K562 (cell line): ENCODE measurements at regions not wholly inside any gene's neighbourhood (a gene's known extent, or its start where the extent isn't known, plus 50 kb on each side); places are given as distances from the start of the nearest gene placed in this dataset.
"Not testable (repeated sequence)": the region's sequence is repeated elsewhere in the genome, so short reads cannot be mapped to it uniquely, and the experiment has no call there.

Source experiments
- ATAC-seq: fragments of 200-7000 bp; cut with Tn5 transposase; 3 replicates; pipeline ENCODE4 v1.9.1; 2020; ENCODE audit warnings: moderate library complexity
- BruUV-seq: library from RNA; stranded (reverse); fragments of 400-500 nt; replicated peaks from 2 replicates; lab custom pipeline; 2021; lab: Mats Ljungman, UMichigan
- CTCF ChIA-PET: fragments of 300-600 bp; formaldehyde crosslinking; extraction: SDS; loops from one replicate; lab custom pipeline; 2021; ENCODE audit warnings: low intra/inter-chr PET ratio; lab: Yijun Ruan, JAX
- POLR2A ChIA-PET: fragments of 300-600, 350-650 bp; sonication (Branson Sonifier 250); formaldehyde crosslinking; extraction: SDS; loops from one replicate; lab custom pipeline; 2021; ENCODE audit warnings: antibody characterized with exemption, inconsistent platforms; lab: Yijun Ruan, JAX
- DNase-seq, 4 experiments: peaks; one replicate each; pipeline versions ENCODE4 v3.0.0 to v3.0.0-alpha.2; 2011 to 2018; ENCODE audit warnings: low spot score in 3 of 4, mixed read lengths in 3 of 4; ENCODE audit errors: extremely low read depth in 1 of 4
- FAIRE-seq: peaks from 2 replicates; lab custom pipeline; 2011; peaks lifted over from hg19 to GRCh38; lab: Jason Lieb, UNC
- H2AFZ ChIP-seq: 2 replicates; pipeline ENCODE4 v1.6.0; 2011; ENCODE audit warnings: low read depth, low read length, control low read depth, inconsistent platforms
- H3K27ac ChIP-seq: fragments of 200-600 bp; 3 replicates; pipeline ENCODE4 v1.8.0; 2011; ENCODE audit warnings: low read depth, mild to moderate bottlenecking, control low read depth, inconsistent platforms, low read length, moderate library complexity, mixed read lengths; ENCODE audit errors: extremely low read depth
- H3K27me3 ChIP-seq, 2 experiments: fragments of 300-600 bp in 1 of 2; 2 replicates in 1 of 2; 3 replicates in 1 of 2; pipeline versions ENCODE4 v1.6.0 to v1.8.0; 2011; ENCODE audit warnings: inconsistent platforms in 2 of 2, low read length in 2 of 2, mild to moderate bottlenecking in 1 of 2, mixed read lengths in 1 of 2, moderate library complexity in 1 of 2; ENCODE audit not compliant: control insufficient read depth in 2 of 2, insufficient read depth in 2 of 2
- H3K36me3 ChIP-seq: fragments of 300-600 bp; 3 replicates; pipeline ENCODE4 v1.8.0; 2011; ENCODE audit warnings: mild to moderate bottlenecking, low read length, inconsistent platforms; ENCODE audit not compliant: control insufficient read depth, insufficient read depth
- H3K4me1 ChIP-seq, 2 experiments: fragments of 200-600 bp in 1 of 2; replicated peaks in 1 of 2; 2 replicates in 1 of 2; 3 replicates in 1 of 2; pipeline versions ENCODE4 v1.5.1 to v1.8.0; 2011; ENCODE audit warnings: inconsistent platforms in 2 of 2, low read length in 2 of 2, mild to moderate bottlenecking in 1 of 2, mixed read lengths in 1 of 2, moderate library complexity in 1 of 2; ENCODE audit not compliant: control insufficient read depth in 2 of 2, insufficient read depth in 2 of 2
- H3K4me2 ChIP-seq: 2 replicates; pipeline ENCODE4 v1.6.1; 2011; ENCODE audit warnings: low read length, control low read depth, inconsistent platforms, mixed read lengths; ENCODE audit not compliant: insufficient read depth
- H3K4me3 ChIP-seq: fragments of 200-600 bp; sonication (generic), shearing (Covaris generic); 2 replicates; pipeline ENCODE4 v1.5.1; 2016; ENCODE audit warnings: control low read depth, inconsistent platforms
- H3K79me2 ChIP-seq: fragments of 200-600 bp; 3 replicates; pipeline ENCODE4 v1.8.0; 2011; ENCODE audit warnings: low read length, inconsistent platforms; ENCODE audit not compliant: control insufficient read depth, insufficient read depth
- H3K9ac ChIP-seq, 2 experiments: 2 replicates each; pipeline versions ENCODE4 v1.6.0 to v1.6.1; 2011; ENCODE audit warnings: low read depth in 2 of 2, low read length in 2 of 2, control low read depth in 1 of 2, inconsistent platforms in 1 of 2, mild to moderate bottlenecking in 1 of 2, mixed read lengths in 1 of 2; ENCODE audit not compliant: insufficient read depth in 1 of 2
- H3K9me1 ChIP-seq: one replicate; pipeline ENCODE4 v1.6.0; 2011; ENCODE audit warnings: inconsistent platforms, mild to moderate bottlenecking, low read length, moderate library complexity; ENCODE audit not compliant: control insufficient read depth, insufficient read depth
- H3K9me3 ChIP-seq: replicated peaks from 2 replicates; pipeline ENCODE4 v1.5.1; 2011; ENCODE audit warnings: low read depth, low read length, inconsistent platforms; ENCODE audit not compliant: control insufficient read depth, insufficient read depth
- H4K20me1 ChIP-seq: replicated peaks from 2 replicates; pipeline ENCODE4 v1.6.1; 2011; ENCODE audit warnings: low read length, inconsistent platforms, mixed read lengths; ENCODE audit not compliant: control insufficient read depth, insufficient read depth
- DNMT1 ChIP-seq: fragments of 450-650 bp; IDR thresholded peaks from 2 replicates; pipeline ENCODE4 v1.6.1; 2016; ENCODE audit warnings: antibody characterized with exemption, mild to moderate bottlenecking
- HDAC6 ChIP-seq: IDR thresholded peaks from 2 replicates; pipeline ENCODE4 v1.6.1; 2012; ENCODE audit warnings: low read depth, mild to moderate bottlenecking, control low read depth, inconsistent platforms, low read length, moderate library complexity
- PHTF2 ChIP-seq: fragments of 250-450 bp; sonication (Bioruptor Pico); IDR thresholded peaks from 2 replicates; pipeline ENCODE4 v1.5.0; 2021; ENCODE audit warnings: mild to moderate bottlenecking
- WGBS: fragments of 100-300 bp; shearing (Covaris generic); methylation state at CpG from one replicate; pipeline ENCODE4 v1.1.6; 2016; ENCODE audit warnings: low coverage, mixed read lengths; ENCODE audit not compliant: insufficient coverage; ENCODE audit errors: missing lambda C conversion rate; 5-methylcytosine and 5-hydroxymethylcytosine counted together
- in situ Hi-C: fragments of 300-500 bp; cut with MboI; formaldehyde crosslinking; loops from 4 replicates; pipeline ENCODE4 v1.15.0; 2018; ENCODE audit warnings: inconsistent platforms, mixed read lengths
- intact Hi-C: fragments of 100-400 bp; cut with micrococcal nuclease; formaldehyde crosslinking; loops from 2 replicates; pipeline ENCODE4 v1.14.2; 2022
- TF ChIP-seq, protein P1 (sequence below), 2 experiments: fragments of 450-650 bp; IDR thresholded peaks; 2 replicates each; pipeline ENCODE4 v1.6.1; 2018; ENCODE audit warnings: mild to moderate bottlenecking in 2 of 2, low read depth in 1 of 2; ENCODE audit not compliant: partially characterized antibody in 2 of 2
- TF ChIP-seq, protein P2 (sequence below): fragments of 450-650 bp; IDR thresholded peaks from 2 replicates; pipeline ENCODE4 v1.6.1; 2017; ENCODE audit warnings: mild to moderate bottlenecking, moderate library complexity

DNA sequence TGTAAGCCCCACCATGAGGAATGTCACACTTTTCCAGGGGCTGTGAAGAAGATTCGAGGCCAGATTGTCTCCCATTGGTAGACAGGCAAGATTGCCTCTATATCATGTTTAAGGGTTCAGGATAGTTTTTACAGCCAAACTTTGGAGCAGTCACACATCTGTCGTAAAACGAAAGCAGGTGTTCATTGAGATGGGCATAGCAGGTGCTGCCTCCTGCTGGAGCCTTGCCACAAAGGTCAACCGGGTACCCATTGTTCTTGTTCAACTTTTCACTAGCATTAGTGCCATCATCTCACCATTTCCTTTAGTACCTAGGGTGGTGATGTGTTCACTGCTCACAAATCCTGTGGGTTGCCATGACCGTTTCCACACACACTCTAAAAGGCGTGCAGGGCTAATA is 198.3 kb downstream of the HTR1B start (continued):
- TF ChIP-seq, protein P1, sequence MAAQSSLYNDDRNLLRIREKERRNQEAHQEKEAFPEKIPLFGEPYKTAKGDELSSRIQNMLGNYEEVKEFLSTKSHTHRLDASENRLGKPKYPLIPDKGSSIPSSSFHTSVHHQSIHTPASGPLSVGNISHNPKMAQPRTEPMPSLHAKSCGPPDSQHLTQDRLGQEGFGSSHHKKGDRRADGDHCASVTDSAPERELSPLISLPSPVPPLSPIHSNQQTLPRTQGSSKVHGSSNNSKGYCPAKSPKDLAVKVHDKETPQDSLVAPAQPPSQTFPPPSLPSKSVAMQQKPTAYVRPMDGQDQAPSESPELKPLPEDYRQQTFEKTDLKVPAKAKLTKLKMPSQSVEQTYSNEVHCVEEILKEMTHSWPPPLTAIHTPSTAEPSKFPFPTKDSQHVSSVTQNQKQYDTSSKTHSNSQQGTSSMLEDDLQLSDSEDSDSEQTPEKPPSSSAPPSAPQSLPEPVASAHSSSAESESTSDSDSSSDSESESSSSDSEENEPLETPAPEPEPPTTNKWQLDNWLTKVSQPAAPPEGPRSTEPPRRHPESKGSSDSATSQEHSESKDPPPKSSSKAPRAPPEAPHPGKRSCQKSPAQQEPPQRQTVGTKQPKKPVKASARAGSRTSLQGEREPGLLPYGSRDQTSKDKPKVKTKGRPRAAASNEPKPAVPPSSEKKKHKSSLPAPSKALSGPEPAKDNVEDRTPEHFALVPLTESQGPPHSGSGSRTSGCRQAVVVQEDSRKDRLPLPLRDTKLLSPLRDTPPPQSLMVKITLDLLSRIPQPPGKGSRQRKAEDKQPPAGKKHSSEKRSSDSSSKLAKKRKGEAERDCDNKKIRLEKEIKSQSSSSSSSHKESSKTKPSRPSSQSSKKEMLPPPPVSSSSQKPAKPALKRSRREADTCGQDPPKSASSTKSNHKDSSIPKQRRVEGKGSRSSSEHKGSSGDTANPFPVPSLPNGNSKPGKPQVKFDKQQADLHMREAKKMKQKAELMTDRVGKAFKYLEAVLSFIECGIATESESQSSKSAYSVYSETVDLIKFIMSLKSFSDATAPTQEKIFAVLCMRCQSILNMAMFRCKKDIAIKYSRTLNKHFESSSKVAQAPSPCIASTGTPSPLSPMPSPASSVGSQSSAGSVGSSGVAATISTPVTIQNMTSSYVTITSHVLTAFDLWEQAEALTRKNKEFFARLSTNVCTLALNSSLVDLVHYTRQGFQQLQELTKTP (IDR thresholded peaks at IDR 0.05; ENCODE audit: low read depth in 1 of 2, partially characterized antibody in 2 of 2) = no peak
- TF ChIP-seq HDAC6 = no peak
- TF ChIP-seq DNMT1 = no peak
- TF ChIP-seq, all 486 proteins: peak for 0

DNA sequence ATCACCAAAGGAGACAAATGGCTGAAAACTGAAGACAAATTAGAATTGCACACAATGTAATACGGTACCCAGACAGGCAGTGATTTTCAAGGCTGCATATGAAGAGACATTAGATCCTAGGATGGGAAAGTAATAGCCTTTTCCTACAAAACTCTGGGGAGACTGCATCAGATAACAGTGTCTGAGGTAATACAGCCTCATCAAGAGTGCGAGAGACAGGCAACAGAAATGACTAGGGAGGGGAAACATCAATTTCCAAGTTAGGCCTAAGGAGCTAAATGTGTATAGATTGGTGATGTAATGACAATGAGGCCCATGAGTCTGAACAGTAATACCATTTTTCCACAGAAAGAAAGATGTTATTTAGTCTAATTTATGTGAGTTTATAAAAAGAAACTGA is 200.3 kb downstream of the HTR1B start:
- BruUV-seq = no TSS peak
- CTCF ChIA-PET = no interaction called here
- TF ChIP-seq, protein P2, sequence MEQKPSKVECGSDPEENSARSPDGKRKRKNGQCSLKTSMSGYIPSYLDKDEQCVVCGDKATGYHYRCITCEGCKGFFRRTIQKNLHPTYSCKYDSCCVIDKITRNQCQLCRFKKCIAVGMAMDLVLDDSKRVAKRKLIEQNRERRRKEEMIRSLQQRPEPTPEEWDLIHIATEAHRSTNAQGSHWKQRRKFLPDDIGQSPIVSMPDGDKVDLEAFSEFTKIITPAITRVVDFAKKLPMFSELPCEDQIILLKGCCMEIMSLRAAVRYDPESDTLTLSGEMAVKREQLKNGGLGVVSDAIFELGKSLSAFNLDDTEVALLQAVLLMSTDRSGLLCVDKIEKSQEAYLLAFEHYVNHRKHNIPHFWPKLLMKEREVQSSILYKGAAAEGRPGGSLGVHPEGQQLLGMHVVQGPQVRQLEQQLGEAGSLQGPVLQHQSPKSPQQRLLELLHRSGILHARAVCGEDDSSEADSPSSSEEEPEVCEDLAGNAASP = no peak
- no peak for TF ChIP-seq PHTF2 (CRISPR knock-in tag)

DNA sequence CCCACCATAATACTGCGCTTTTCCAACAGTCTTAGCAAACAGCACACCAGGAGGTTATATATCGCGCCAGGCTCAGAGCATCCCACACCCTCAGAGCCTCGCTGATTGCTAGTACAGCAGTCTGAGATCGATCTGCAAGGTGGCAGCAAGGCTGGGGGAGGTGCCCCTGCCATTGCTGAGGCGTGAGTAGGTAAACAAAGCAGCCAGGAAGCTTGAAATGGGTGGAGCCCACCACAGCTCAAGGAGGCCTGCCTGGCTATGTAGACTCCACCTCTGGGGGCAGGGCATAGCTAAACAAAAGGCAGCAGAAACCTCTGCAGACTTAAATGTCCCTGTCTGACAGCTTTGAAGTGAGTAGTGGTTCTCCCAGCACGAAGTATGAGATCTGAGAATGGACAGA is 211.5 kb downstream of the HTR1B start:
- H3K79me2 ChIP-seq, H3K4me2 ChIP-seq, DNase-seq, H3K9me1 ChIP-seq, H3K9me3 ChIP-seq, H3K27ac ChIP-seq, POLR2A ChIA-PET, FAIRE-seq, BruUV-seq, H3K27me3 ChIP-seq, H3K4me1 ChIP-seq, H4K20me1 ChIP-seq, H2AFZ ChIP-seq, in situ Hi-C loops, H3K36me3 ChIP-seq, H3K9ac ChIP-seq, CTCF ChIA-PET, H3K4me3 ChIP-seq, ATAC-seq, intact Hi-C loops: not testable (repeated sequence)
- WGBS = 3% methylated on average over 7 of the region's 7 CpGs

More for the DNA sequence above, 200.3 kb downstream of the HTR1B start:
- H3K36me3 ChIP-seq = no peaks in the 10 kb centered on the region
- in situ Hi-C loops (no loop called here), intact Hi-C loops (no loop called here)
- no peak overlapping the region for H3K27ac ChIP-seq
- WGBS = 0% methylated on average over 2 of the region's 2 CpGs
- no peak overlapping the region for H2AFZ ChIP-seq
- H3K4me3 ChIP-seq = no peak overlapping the region
- DNase-seq (no peak), ATAC-seq (no peak), FAIRE-seq (no peak)
- no peaks in the 10 kb centered on the region for H3K9me1 ChIP-seq
- no peaks in the 10 kb centered on the region for H3K4me1 ChIP-seq
- no peak overlapping the region for H3K9ac ChIP-seq
- no peaks in the 10 kb centered on the region for H3K27me3 ChIP-seq
- POLR2A ChIA-PET = no interaction called here
- no peaks in the 10 kb centered on the region for H4K20me1 ChIP-seq
- H3K9me3 ChIP-seq = no peaks in the 10 kb centered on the region
- no peaks in the 10 kb centered on the region for H3K79me2 ChIP-seq
- no peak overlapping the region for H3K4me2 ChIP-seq
